WTC11 (cell line): ENCODE measurements at regions not wholly inside any gene's neighbourhood (a gene's known extent, or its start where the extent isn't known, plus 50 kb on each side); places are given as distances from the start of the nearest gene placed in this dataset.
"Not testable (repeated sequence)": the region's sequence is repeated elsewhere in the genome, so short reads cannot be mapped to it uniquely, and the experiment has no call there.

Source experiments
- ATAC-seq: fragments of 200-7000 bp; cut with Tn5 transposase; 2 replicates; pipeline ENCODE4 v1.10.0; 2021; ENCODE audit warnings: mild to moderate bottlenecking, moderate library complexity
- CTCF ChIA-PET: fragments of 300-600 bp; sonication (Branson Sonifier 250); formaldehyde crosslinking; loops from one replicate; lab custom pipeline; 2021; ENCODE audit warnings: antibody characterized with exemption; lab: Charles Lee
- POLR2A ChIA-PET: fragments of 350-600 bp; sonication (Branson Sonifier 250); formaldehyde crosslinking; loops from one replicate; lab custom pipeline; 2021; ENCODE audit warnings: antibody characterized with exemption; lab: Charles Lee
- DNase-seq: peaks from one replicate; pipeline ENCODE4 v3.0.0; 2021; ENCODE audit warnings: low spot score
- H3K27ac Mint-ChIP-seq: 2 replicates; pipeline ENCODE4 v1.8.0; 2021; ENCODE audit warnings: mixed read lengths
- H3K27me3 Mint-ChIP-seq: 2 replicates; pipeline ENCODE4 v1.8.0; 2021; ENCODE audit warnings: low read depth, mild to moderate bottlenecking, moderate library complexity, mixed read lengths
- H3K36me3 Mint-ChIP-seq: 2 replicates; pipeline ENCODE4 v1.8.0; 2021; ENCODE audit warnings: mixed read lengths
- H3K4me1 Mint-ChIP-seq: 2 replicates; pipeline ENCODE4 v1.8.0; 2022; ENCODE audit warnings: mixed read lengths
- H3K4me3 Mint-ChIP-seq: 2 replicates; pipeline ENCODE4 v1.8.0; 2021; ENCODE audit warnings: mild to moderate bottlenecking, moderate library complexity, mixed read lengths
- H3K9me3 Mint-ChIP-seq: 2 replicates; pipeline ENCODE4 v1.8.0; 2021; ENCODE audit warnings: mixed read lengths
- CDX4 ChIP-seq: fragments of 250-450 bp; sonication (Bioruptor Pico); IDR thresholded peaks from 2 replicates; pipeline ENCODE4 v1.9.0; 2021; ENCODE audit warnings: moderate library complexity, mild to moderate bottlenecking, inconsistent platforms, borderline replicate concordance
- CREM ChIP-seq: sonication (generic); formaldehyde crosslinking; IDR thresholded peaks from 2 replicates; pipeline ENCODE4 v1.8.1; 2022; ENCODE audit warnings: mild to moderate bottlenecking, missing genetic modification reagents, moderate library complexity
- CTCF ChIP-seq: fragments of 200-600 bp; IDR thresholded peaks from 2 replicates; pipeline ENCODE4 v1.8.0; 2022; ENCODE audit warnings: antibody characterized with exemption
- FOXK1 ChIP-seq: sonication (generic); formaldehyde crosslinking; IDR thresholded peaks from 2 replicates; pipeline ENCODE4 v1.8.0; 2022; ENCODE audit warnings: mild to moderate bottlenecking, moderate library complexity, missing genetic modification reagents
- IRF2 ChIP-seq: sonication (generic); formaldehyde crosslinking; IDR thresholded peaks from 2 replicates; pipeline ENCODE4 v1.8.0; 2022; ENCODE audit warnings: low read depth, missing genetic modification reagents, borderline replicate concordance
- NFYB ChIP-seq: sonication (generic); formaldehyde crosslinking; conservative IDR thresholded peaks from 2 replicates; pipeline ENCODE4 v1.8.0; 2022; ENCODE audit warnings: low read depth, missing genetic modification reagents
- NR2C2 ChIP-seq: sonication (generic); formaldehyde crosslinking; IDR thresholded peaks from 2 replicates; pipeline ENCODE4 v1.8.0; 2022; ENCODE audit warnings: mild to moderate bottlenecking, missing genetic modification reagents
- NR3C1 ChIP-seq: sonication (generic); formaldehyde crosslinking; conservative IDR thresholded peaks from 2 replicates; pipeline ENCODE4 v1.8.1; 2023; ENCODE audit warnings: low read depth, mild to moderate bottlenecking, missing genetic modification reagents
- OVOL2 ChIP-seq: fragments of 250-450 bp; sonication (Bioruptor Pico); IDR thresholded peaks from 2 replicates; pipeline ENCODE4 v1.9.0; 2021; ENCODE audit warnings: mild to moderate bottlenecking, borderline replicate concordance
- TP53 ChIP-seq: sonication (generic); formaldehyde crosslinking; IDR thresholded peaks from 2 replicates; pipeline ENCODE4 v1.8.1; 2023; ENCODE audit warnings: mild to moderate bottlenecking, missing genetic modification reagents
- USF2 ChIP-seq: sonication (generic); formaldehyde crosslinking; IDR thresholded peaks from 2 replicates; pipeline ENCODE4 v1.8.1; 2023; ENCODE audit warnings: mild to moderate bottlenecking, missing genetic modification reagents, moderate library complexity
- ZMAT4 ChIP-seq: fragments of 250-450 bp; sonication (Bioruptor Pico); IDR thresholded peaks from 2 replicates; pipeline ENCODE4 v1.9.0; 2021; ENCODE audit warnings: mild to moderate bottlenecking
- ZNF121 ChIP-seq: sonication (generic); formaldehyde crosslinking; IDR thresholded peaks from 2 replicates; pipeline ENCODE4 v1.8.0; 2023; ENCODE audit warnings: missing genetic modification reagents
- ZNF232 ChIP-seq: sonication (generic); formaldehyde crosslinking; IDR thresholded peaks from 2 replicates; pipeline ENCODE4 v1.8.0; 2022; ENCODE audit warnings: mild to moderate bottlenecking, missing genetic modification reagents
- ZNF263 ChIP-seq: sonication (generic); formaldehyde crosslinking; IDR thresholded peaks from 2 replicates; pipeline ENCODE4 v1.8.1; 2022; ENCODE audit warnings: low read depth, mild to moderate bottlenecking, moderate library complexity, missing genetic modification reagents
- ZNF317 ChIP-seq: sonication (generic); formaldehyde crosslinking; IDR thresholded peaks from 2 replicates; pipeline ENCODE4 v1.8.1; 2023; ENCODE audit warnings: low read depth, mild to moderate bottlenecking, moderate library complexity, missing genetic modification reagents, borderline replicate concordance
- ZNF396 ChIP-seq: fragments of 250-450 bp; sonication (Bioruptor Pico); IDR thresholded peaks from 2 replicates; pipeline ENCODE4 v1.8.0; 2021; ENCODE audit warnings: mild to moderate bottlenecking, moderate library complexity, borderline replicate concordance
- ZSCAN18 ChIP-seq: fragments of 250-450 bp; sonication (Bioruptor Pico); IDR thresholded peaks from 2 replicates; pipeline ENCODE4 v2.1.2; 2022; ENCODE audit warnings: mild to moderate bottlenecking, moderate library complexity

GRCh38 chr2:134031539-134031938, 222.3 kb upstream of the MGAT5 start:
- ChIA-PET CTCF (no interaction called here), POLR2A (no interaction called here)
- H3K27ac Mint-ChIP-seq: no peak overlapping the region

GRCh38 chr2:134035605-134036370, 218.1 kb upstream of the MGAT5 start:
- DNase-seq (no peak), ATAC-seq (no peak)
- H3K27me3 Mint-ChIP-seq: peaks cover 3% of the 10 kb centered on the region
- no peak overlapping the region for H3K4me3 Mint-ChIP-seq
- H3K36me3 Mint-ChIP-seq: peaks cover 15% of the 10 kb centered on the region
- ChIA-PET CTCF (no interaction called here), POLR2A (no interaction called here)
- H3K27ac Mint-ChIP-seq: no peak overlapping the region
- H3K4me1 Mint-ChIP-seq: 0 out of 2 replicates have a peak, but pooled peaks cover 3% of the 10 kb centered on the region
- peaks cover 53% of the 10 kb centered on the region for H3K9me3 Mint-ChIP-seq
- no peak for TF ChIP-seq TP53 (CRISPR knock-in tag)

More at GRCh38 chr2:134031539-134031938, 222.3 kb upstream of the MGAT5 start:
- peaks cover 11% of the 10 kb centered on the region for H3K4me1 Mint-ChIP-seq
- TF ChIP-seq ZNF121: no peak
- no peak for TF ChIP-seq NR2C2 (CRISPR knock-in tag)
- no peak for TF ChIP-seq ZSCAN18 (CRISPR knock-in tag)
- no peak for TF ChIP-seq ZNF263
- TF ChIP-seq ZNF232 (CRISPR knock-in tag): no peak
- no peak for TF ChIP-seq CREM (CRISPR knock-in tag)
- TF ChIP-seq ZMAT4 (CRISPR knock-in tag): no peak
- TF ChIP-seq ZNF396 (CRISPR knock-in tag): no peak
- no peak for TF ChIP-seq NR3C1
- no peak for TF ChIP-seq USF2
- TF ChIP-seq IRF2 (CRISPR knock-in tag): no peak
- no peak for TF ChIP-seq NFYB (CRISPR knock-in tag)
- H3K27me3 Mint-ChIP-seq: peaks cover 3% of the 10 kb centered on the region; the same call in 1 of the 2 replicates
- H3K4me3 Mint-ChIP-seq: no peak overlapping the region
- H3K36me3 Mint-ChIP-seq: no peaks in the 10 kb centered on the region; the same call in 1 of the 2 replicates
- ATAC-seq: no peak
- peaks cover 17% of the 10 kb centered on the region for H3K9me3 Mint-ChIP-seq
- no peak for DNase-seq

- Mint-ChIP-seq H3K27ac (no peak overlapping the region), H3K4me1 (no peaks in the 10 kb centered on the region), H3K27me3 (peaks cover 3% of the 10 kb centered on the region), H3K9me3 (peaks cover 85% of the 10 kb centered on the region), H3K36me3 (peaks cover 41% of the 10 kb centered on the region), H3K4me3 (no peak overlapping the region)
- no peak for DNase-seq
- no peak for ATAC-seq
- CTCF ChIA-PET: no interaction called here
- TF ChIP-seq CDX4 (no peak), OVOL2 (CRISPR knock-in tag) (no peak), ZNF317 (no peak), CREM (CRISPR knock-in tag) (no peak), FOXK1 (no peak), CTCF (no peak)
- POLR2A ChIA-PET: no interaction called here
These were observed 213.8 kb upstream of the MGAT5 start for GRCh38 chr2:134039912-134040581.

- POLR2A ChIA-PET, H3K4me1 Mint-ChIP-seq, H3K4me3 Mint-ChIP-seq, H3K27ac Mint-ChIP-seq, H3K27me3 Mint-ChIP-seq, DNase-seq, CTCF ChIA-PET, ATAC-seq: not testable (repeated sequence)
- Mint-ChIP-seq H3K36me3 (peaks cover 41% of the 10 kb centered on the region), H3K9me3 (peaks cover 89% of the 10 kb centered on the region)
These were observed 213.2 kb upstream of the MGAT5 start for GRCh38 chr2:134040626-134041172.
